ENCODE measurements at regions not wholly inside any gene's neighbourhood (a gene's known extent, or its start where the extent isn't known, plus 50 kb on each side); places are given as distances from the start of the nearest gene placed in this dataset.

DNA sequence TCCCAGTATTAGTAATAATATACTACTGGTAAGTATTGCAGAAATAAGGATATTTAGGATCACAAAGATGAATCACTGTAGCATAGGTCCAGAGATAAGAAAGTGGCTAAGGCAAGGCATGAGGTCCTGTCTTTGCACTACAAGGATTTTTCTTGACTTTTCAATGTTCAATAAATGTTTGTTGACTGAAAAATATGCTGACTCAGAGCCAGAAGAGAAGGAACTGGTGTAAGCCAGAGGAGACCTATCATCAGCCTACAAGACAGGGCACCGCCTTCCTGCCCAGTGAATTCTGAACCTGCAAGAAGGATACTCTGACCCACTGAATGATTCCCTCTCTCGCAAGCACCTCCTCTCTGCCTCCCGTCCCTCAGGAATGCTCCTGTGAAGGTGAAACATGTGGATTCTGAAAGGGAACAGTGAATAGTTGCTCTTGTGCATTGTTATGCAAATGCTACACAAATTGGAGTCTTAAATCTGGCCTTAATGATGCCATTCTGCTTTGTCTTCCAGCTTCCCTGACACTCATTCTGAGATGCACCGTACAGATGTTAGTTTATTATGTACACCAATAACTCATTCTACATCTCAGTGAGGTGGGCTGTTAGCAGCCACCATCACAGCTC is 540.0 kb downstream of the OMA1 start:
- no peak for ATAC-seq
- TF ChIP-seq ZC3H10 (CRISPR knock-in tag; IDR thresholded peaks at IDR 0.05) (no peak), ZFP3 (CRISPR knock-in tag; IDR thresholded peaks at IDR 0.05) (no peak), TCF4 (CRISPR knock-in tag; IDR thresholded peaks at IDR 0.05; ENCODE audit: borderline replicate concordance) (no peak), TOX (CRISPR knock-in tag; IDR thresholded peaks at IDR 0.05; ENCODE audit: borderline replicate concordance) (no peak)
- TF ChIP-seq, protein P1, sequence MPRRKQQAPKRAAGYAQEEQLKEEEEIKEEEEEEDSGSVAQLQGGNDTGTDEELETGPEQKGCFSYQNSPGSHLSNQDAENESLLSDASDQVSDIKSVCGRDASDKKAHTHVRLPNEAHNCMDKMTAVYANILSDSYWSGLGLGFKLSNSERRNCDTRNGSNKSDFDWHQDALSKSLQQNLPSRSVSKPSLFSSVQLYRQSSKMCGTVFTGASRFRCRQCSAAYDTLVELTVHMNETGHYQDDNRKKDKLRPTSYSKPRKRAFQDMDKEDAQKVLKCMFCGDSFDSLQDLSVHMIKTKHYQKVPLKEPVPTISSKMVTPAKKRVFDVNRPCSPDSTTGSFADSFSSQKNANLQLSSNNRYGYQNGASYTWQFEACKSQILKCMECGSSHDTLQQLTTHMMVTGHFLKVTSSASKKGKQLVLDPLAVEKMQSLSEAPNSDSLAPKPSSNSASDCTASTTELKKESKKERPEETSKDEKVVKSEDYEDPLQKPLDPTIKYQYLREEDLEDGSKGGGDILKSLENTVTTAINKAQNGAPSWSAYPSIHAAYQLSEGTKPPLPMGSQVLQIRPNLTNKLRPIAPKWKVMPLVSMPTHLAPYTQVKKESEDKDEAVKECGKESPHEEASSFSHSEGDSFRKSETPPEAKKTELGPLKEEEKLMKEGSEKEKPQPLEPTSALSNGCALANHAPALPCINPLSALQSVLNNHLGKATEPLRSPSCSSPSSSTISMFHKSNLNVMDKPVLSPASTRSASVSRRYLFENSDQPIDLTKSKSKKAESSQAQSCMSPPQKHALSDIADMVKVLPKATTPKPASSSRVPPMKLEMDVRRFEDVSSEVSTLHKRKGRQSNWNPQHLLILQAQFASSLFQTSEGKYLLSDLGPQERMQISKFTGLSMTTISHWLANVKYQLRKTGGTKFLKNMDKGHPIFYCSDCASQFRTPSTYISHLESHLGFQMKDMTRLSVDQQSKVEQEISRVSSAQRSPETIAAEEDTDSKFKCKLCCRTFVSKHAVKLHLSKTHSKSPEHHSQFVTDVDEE (CRISPR knock-in tag; IDR thresholded peaks at IDR 0.05) = no peak

DNA sequence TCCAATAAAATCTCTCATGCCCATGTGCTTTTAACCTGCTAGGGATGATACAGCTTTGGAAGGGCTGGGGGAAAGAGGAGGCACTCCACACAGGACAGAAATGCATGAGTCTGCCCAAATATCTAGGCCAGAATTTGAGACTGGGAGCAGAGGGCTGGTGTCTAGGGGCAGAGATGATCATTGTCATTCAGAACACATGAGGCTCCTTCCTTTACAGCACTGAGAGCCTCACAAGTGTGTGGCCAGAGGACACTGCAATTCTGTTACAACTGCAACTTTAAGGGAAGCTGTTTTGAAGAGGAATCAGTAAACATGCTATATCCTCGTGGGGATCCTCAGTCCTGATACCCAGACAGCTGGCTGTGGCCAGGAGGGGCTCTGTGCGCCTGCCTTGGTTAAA is 541.3 kb downstream of the OMA1 start:
- no peak for ATAC-seq
- no peak for TF ChIP-seq ZFP30 (CRISPR knock-in tag; IDR thresholded peaks at IDR 0.05)
- no peak for TF ChIP-seq RARB (CRISPR knock-in tag; IDR thresholded peaks at IDR 0.05)

DNA sequence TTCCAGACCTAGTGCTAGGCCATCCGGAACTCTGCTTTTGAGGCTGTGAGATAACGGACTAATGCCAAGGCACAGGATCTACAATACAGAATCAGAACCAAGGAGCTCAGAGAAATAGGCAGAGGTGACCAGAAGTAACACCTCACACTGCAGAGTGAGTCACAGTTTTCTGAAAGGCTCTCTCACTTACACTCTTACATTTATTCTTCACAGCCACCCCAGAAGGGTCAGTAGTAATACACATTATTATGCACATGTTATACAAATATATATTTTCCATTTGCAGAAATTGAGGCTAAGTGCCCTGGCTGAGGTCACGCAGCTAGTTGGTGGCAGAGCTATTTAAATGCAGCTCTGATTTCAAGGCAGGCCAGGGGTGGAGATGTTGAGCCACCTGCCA is 542.5 kb downstream of the OMA1 start:
- no peak for TF ChIP-seq TCF4 (CRISPR knock-in tag; IDR thresholded peaks at IDR 0.05; ENCODE audit: borderline replicate concordance)
- TF ChIP-seq SNAI2 (CRISPR knock-in tag; IDR thresholded peaks at IDR 0.05) = no peak
- TF ChIP-seq ISL1 (CRISPR knock-in tag; IDR thresholded peaks at IDR 0.05) = no peak
- TF ChIP-seq TOX (CRISPR knock-in tag; IDR thresholded peaks at IDR 0.05; ENCODE audit: borderline replicate concordance) = no peak
- TF ChIP-seq OSR1 (CRISPR knock-in tag; IDR thresholded peaks at IDR 0.05) = no peak
- TF ChIP-seq ZNF70 (CRISPR knock-in tag; IDR thresholded peaks at IDR 0.05) = no peak
- no peak for TF ChIP-seq ZNF8 (CRISPR knock-in tag; IDR thresholded peaks at IDR 0.05)
- TF ChIP-seq, protein P2, sequence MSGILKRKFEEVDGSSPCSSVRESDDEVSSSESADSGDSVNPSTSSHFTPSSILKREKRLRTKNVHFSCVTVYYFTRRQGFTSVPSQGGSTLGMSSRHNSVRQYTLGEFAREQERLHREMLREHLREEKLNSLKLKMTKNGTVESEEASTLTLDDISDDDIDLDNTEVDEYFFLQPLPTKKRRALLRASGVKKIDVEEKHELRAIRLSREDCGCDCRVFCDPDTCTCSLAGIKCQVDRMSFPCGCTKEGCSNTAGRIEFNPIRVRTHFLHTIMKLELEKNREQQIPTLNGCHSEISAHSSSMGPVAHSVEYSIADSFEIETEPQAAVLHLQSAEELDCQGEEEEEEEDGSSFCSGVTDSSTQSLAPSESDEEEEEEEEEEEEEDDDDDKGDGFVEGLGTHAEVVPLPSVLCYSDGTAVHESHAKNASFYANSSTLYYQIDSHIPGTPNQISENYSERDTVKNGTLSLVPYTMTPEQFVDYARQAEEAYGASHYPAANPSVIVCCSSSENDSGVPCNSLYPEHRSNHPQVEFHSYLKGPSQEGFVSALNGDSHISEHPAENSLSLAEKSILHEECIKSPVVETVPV (CRISPR knock-in tag; IDR thresholded peaks at IDR 0.05) = no peak
- TF ChIP-seq ARNTL (CRISPR knock-in tag; IDR thresholded peaks at IDR 0.05; ENCODE audit: borderline replicate concordance, low read depth) = no peak
- no peak for TF ChIP-seq RARB (CRISPR knock-in tag; IDR thresholded peaks at IDR 0.05)
- TF ChIP-seq, protein P3, sequence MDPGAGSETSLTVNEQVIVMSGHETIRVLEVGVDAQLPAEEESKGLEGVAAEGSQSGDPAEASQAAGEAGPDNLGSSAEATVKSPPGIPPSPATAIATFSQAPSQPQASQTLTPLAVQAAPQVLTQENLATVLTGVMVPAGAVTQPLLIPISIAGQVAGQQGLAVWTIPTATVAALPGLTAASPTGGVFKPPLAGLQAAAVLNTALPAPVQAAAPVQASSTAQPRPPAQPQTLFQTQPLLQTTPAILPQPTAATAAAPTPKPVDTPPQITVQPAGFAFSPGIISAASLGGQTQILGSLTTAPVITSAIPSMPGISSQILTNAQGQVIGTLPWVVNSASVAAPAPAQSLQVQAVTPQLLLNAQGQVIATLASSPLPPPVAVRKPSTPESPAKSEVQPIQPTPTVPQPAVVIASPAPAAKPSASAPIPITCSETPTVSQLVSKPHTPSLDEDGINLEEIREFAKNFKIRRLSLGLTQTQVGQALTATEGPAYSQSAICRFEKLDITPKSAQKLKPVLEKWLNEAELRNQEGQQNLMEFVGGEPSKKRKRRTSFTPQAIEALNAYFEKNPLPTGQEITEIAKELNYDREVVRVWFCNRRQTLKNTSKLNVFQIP (CRISPR knock-in tag; IDR thresholded peaks at IDR 0.05; ENCODE audit: borderline replicate concordance, low read depth) = no peak
- no peak for TF ChIP-seq BACH2 (CRISPR knock-in tag; IDR thresholded peaks at IDR 0.05; ENCODE audit: borderline replicate concordance)
- TF ChIP-seq ZFP30 (CRISPR knock-in tag; IDR thresholded peaks at IDR 0.05) = no peak
- TF ChIP-seq CSDC2 (CRISPR knock-in tag; IDR thresholded peaks at IDR 0.05) = no peak
- TF ChIP-seq, protein P4, sequence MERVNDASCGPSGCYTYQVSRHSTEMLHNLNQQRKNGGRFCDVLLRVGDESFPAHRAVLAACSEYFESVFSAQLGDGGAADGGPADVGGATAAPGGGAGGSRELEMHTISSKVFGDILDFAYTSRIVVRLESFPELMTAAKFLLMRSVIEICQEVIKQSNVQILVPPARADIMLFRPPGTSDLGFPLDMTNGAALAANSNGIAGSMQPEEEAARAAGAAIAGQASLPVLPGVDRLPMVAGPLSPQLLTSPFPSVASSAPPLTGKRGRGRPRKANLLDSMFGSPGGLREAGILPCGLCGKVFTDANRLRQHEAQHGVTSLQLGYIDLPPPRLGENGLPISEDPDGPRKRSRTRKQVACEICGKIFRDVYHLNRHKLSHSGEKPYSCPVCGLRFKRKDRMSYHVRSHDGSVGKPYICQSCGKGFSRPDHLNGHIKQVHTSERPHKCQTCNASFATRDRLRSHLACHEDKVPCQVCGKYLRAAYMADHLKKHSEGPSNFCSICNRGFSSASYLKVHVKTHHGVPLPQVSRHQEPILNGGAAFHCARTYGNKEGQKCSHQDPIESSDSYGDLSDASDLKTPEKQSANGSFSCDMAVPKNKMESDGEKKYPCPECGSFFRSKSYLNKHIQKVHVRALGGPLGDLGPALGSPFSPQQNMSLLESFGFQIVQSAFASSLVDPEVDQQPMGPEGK (CRISPR knock-in tag; IDR thresholded peaks at IDR 0.05; ENCODE audit: borderline replicate concordance) = no peak
- no peak for TF ChIP-seq PPARA (CRISPR knock-in tag; IDR thresholded peaks at IDR 0.05; ENCODE audit: borderline replicate concordance)
- ATAC-seq = no peak

DNA sequence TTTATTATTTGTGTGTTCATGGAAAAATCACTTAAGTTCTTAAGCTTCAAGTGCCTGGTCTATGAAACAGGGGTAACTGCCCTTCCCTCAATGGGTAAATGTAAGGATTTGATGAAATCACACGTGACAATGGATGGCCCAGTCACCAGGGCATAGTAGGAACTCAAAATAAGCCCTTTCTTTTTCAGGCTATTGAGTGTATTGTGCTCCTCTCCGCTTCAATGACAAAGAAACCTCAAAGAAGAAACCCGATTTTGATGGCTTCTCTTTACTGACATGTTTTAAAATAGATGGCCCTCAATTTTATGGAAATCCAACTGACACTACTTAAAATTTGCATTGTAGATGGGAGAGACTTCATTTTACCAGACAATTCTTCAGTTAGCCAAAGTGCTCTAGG is 543.5 kb downstream of the OMA1 start:
- no peak for ATAC-seq
- TF ChIP-seq CSDC2 (CRISPR knock-in tag; IDR thresholded peaks at IDR 0.05) (no peak), SNAI2 (CRISPR knock-in tag; IDR thresholded peaks at IDR 0.05) (no peak), ZNF8 (CRISPR knock-in tag; IDR thresholded peaks at IDR 0.05) (no peak), ARNTL (CRISPR knock-in tag; IDR thresholded peaks at IDR 0.05; ENCODE audit: borderline replicate concordance, low read depth) (no peak), OSR1 (CRISPR knock-in tag; IDR thresholded peaks at IDR 0.05) (no peak)
- TF ChIP-seq, protein P3 (CRISPR knock-in tag; IDR thresholded peaks at IDR 0.05; ENCODE audit: borderline replicate concordance, low read depth) = no peak
- TF ChIP-seq, protein P4 (CRISPR knock-in tag; IDR thresholded peaks at IDR 0.05; ENCODE audit: borderline replicate concordance) = no peak
- TF ChIP-seq, protein P2 (CRISPR knock-in tag; IDR thresholded peaks at IDR 0.05) = no peak
